ENCODE measurements at regions not wholly inside any gene's neighbourhood (a gene's known extent, or its start where the extent isn't known, plus 50 kb on each side); places are given as distances from the start of the nearest gene placed in this dataset.

GRCh38 chr14:65243766-65244442, 141.6 kb upstream of the MAX start:
- Histone ChIP-seq H3K4me1 (peaks cover 43% of the 10 kb centered on the region), H3K4me3 (no peak overlapping the region), H3K9me3 (no peaks in the 10 kb centered on the region), H3K4me2 (peak overlapping the region; percentile 58), H3K27ac (peak overlapping the region; percentile 80 to 89)
- ATAC-seq = peak; percentile 62 to 81; a peak in 5 of 6 replicates
- CTCF ChIA-PET = interaction anchor here (1.1 to 1.3 kb wide), 2 partner anchors 10 to 49 kb away, joined by 3 to 8 read pairs; no protein-coding TSS in a partner anchor
- DNase-seq (ENCODE audit: low read depth in 1 of 2, low spot score in 1 of 2) = peak in 1 of 2 experiments; percentile 85
- no peak for TF ChIP-seq NPAS2 (CRISPR knock-in tag; IDR thresholded peaks at IDR 0.05; ENCODE audit: borderline replicate concordance)
- TF ChIP-seq NFE2L2 (conservative IDR thresholded peaks at IDR 0.05; ENCODE audit: low read length) = no peak
- peak; percentile 58; the same call in 1 of the 2 replicates for TF ChIP-seq ATOH8 (CRISPR knock-in tag; IDR thresholded peaks at IDR 0.05; ENCODE audit: low read depth)
- TF ChIP-seq MAX (IDR thresholded peaks at IDR 0.05) = peak; percentile 42; the same call in 1 of the 2 replicates
- TF ChIP-seq FOSL2 (IDR thresholded peaks at IDR 0.05) = no peak
- TF ChIP-seq FOSL2 (CRISPR knock-in tag; IDR thresholded peaks at IDR 0.05) = peak; percentile 38
- FAIRE-seq = no peak
- 13% methylated on average over 7 of the region's 7 CpGs for WGBS (ENCODE audit: missing lambda C conversion rate)
- POLR2A ChIA-PET = interaction anchor here (0.7 kb wide), 1 partner anchor 168 kb away, joined by 3 read pairs; no protein-coding TSS in a partner anchor

- Histone ChIP-seq H3K27ac (peak overlapping the region in 1 of 2 experiments; percentile 12; a peak in 1 of 6 replicates), H3K4me2 (no peak overlapping the region), H3K4me3 (no peak overlapping the region), H3K4me1 (peaks cover 13% of the 10 kb centered on the region), H3K9me3 (0 out of 3 replicates have a peak, but pooled peaks cover 3% of the 10 kb centered on the region)
- POLR2A ChIA-PET = no interaction called here
- 84% methylated on average over 5 of the region's 5 CpGs for WGBS (ENCODE audit: missing lambda C conversion rate)
- DNase-seq (ENCODE audit: low read depth in 1 of 2, low spot score in 1 of 2) = no peak
- TF ChIP-seq NFE2L2 (conservative IDR thresholded peaks at IDR 0.05; ENCODE audit: low read length) = no peak
- no peak for TF ChIP-seq TP53 (CRISPR knock-in tag; IDR thresholded peaks at IDR 0.05)
- CTCF ChIA-PET = interaction anchor here (1.2 kb wide), 1 partner anchor 85 kb away, joined by 3 read pairs; no protein-coding TSS in a partner anchor
- no peak for ATAC-seq
- FAIRE-seq = no peak
Observed at GRCh38 chr14:65249471-65250161, 147.3 kb upstream of the MAX start.

GRCh38 chr14:65250162-65250495, 147.8 kb upstream of the MAX start:
- FAIRE-seq = no peak
- Histone ChIP-seq H3K4me1 (peaks cover 16% of the 10 kb centered on the region), H3K9me3 (0 out of 3 replicates have a peak, but pooled peaks cover 3% of the 10 kb centered on the region), H3K27ac (peak overlapping the region in 1 of 2 experiments; percentile 16; a peak in 1 of 6 replicates), H3K4me2 (no peak overlapping the region), H3K4me3 (no peak overlapping the region)
- no peak for ATAC-seq
- ChIA-PET POLR2A (no interaction called here), CTCF (interaction anchor here (0.7 to 1.4 kb wide), 3 partner anchors 17 to 162 kb away, joined by 3 to 4 read pairs (median 3); partner anchors contain the start of gene FUT8)
- WGBS (ENCODE audit: missing lambda C conversion rate) = 42% methylated on average over 2 of the region's 2 CpGs
- DNase-seq (ENCODE audit: low read depth in 1 of 2, low spot score in 1 of 2) = no peak
- TF ChIP-seq KDM5A (IDR thresholded peaks at IDR 0.05) (no peak), ZNF302 (CRISPR knock-in tag; IDR thresholded peaks at IDR 0.05) (no peak), ZSCAN20 (CRISPR knock-in tag; IDR thresholded peaks at IDR 0.05) (no peak), ELK1 (IDR thresholded peaks at IDR 0.05; ENCODE audit: low read depth, low read length) (no peak), NPAS2 (CRISPR knock-in tag; IDR thresholded peaks at IDR 0.05; ENCODE audit: borderline replicate concordance) (no peak), BCL3 (IDR thresholded peaks at IDR 0.05) (no peak), NR3C1 (IDR thresholded peaks at IDR 0.05) (no peak), RARB (CRISPR knock-in tag; IDR thresholded peaks at IDR 0.05) (no peak), CEBPB (IDR thresholded peaks at IDR 0.05) (no peak), FOSL2 (IDR thresholded peaks at IDR 0.05) (no peak), FOSL2 (CRISPR knock-in tag; IDR thresholded peaks at IDR 0.05) (no peak), HDAC2 (IDR thresholded peaks at IDR 0.05) (no peak), POLR2A (IDR thresholded peaks at IDR 0.05; ENCODE audit: low read length) (no peak), TFCP2L1 (CRISPR knock-in tag; IDR thresholded peaks at IDR 0.05) (no peak), POLR2AphosphoS2 (conservative IDR thresholded peaks at IDR 0.05; ENCODE audit: low read length) (no peak), HES2 (IDR thresholded peaks at IDR 0.05) (no peak), RAD21 (conservative IDR thresholded peaks at IDR 0.05 in 1 of 2, IDR thresholded peaks at IDR 0.05 in 1 of 2) (no peak), ESRRA (IDR thresholded peaks at IDR 0.05; ENCODE audit: borderline replicate concordance, low read length) (no peak), MYC (IDR thresholded peaks at IDR 0.05; ENCODE audit: borderline replicate concordance, low read length) (no peak), HOXB13 (CRISPR knock-in tag; IDR thresholded peaks at IDR 0.05; ENCODE audit: low read depth) (no peak), USF2 (IDR thresholded peaks at IDR 0.05) (no peak)

All from A549 (cell line).